GM21576 (cell line): ENCODE measurements at regions not wholly inside any gene's neighbourhood (a gene's known extent, or its start where the extent isn't known, plus 50 kb on each side); places are given as distances from the start of the nearest gene placed in this dataset.
A peak's percentile ranks its signal among the peaks of the same experiment; 100 is the strongest.

ENCODE experiments used
- ATAC-seq: cut with Tn5 transposase; IDR thresholded peaks from one replicate; pipeline ENCODE4 v1.9.1; 2021; ENCODE audit warnings: mild to moderate bottlenecking, moderate library complexity; ENCODE audit not compliant: unreplicated experiment

DNA sequence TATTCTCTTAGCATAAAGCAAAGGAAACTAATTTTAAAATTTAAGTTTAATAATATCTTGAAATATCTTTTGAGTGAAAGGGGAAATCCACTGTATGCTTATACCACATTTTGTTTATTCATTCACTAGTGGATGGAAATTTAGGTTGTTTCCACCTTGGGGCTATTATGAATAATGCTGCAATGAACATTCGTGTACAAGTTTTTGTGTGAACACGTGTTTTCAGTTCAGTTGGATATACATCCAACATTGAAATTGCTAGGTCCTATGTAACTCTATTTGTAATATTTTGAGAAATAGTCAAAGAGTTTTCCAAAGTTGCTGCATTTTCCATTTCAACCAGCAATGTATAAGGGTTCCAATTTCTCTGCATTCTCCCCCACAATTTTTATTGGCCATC, 83.7 kb upstream of the ETV6 start:
- ATAC-seq: no peak

DNA sequence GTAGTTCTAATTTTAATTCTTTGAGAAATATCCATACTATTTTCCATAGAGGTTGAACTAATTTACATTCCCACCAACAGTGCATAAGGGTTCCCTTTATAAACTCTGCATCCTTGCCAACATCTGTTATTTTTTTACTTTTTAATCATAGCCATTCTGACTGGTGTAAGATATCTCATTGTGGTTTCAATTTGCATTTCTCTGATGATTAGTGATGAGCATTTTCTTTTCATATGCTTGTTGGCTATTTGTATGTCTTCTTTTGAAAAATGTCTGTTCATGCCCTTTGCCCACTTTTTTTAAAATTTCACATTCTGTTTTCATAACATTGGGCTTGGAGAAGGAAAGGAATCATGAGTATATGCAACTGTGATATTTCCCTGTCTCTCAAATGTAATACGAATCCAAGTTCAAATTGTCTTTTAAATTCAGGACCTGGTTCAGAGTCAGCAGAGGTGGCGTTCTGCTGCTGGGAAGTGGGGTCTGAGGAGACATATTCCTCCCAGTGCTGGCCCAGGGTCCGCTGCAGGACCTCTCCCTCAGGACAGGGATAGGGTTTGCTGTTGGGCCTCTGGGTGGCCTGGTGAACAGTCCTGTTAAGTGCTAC, 81.2 kb upstream of the ETV6 start:
- peak; percentile 22 for ATAC-seq

DNA sequence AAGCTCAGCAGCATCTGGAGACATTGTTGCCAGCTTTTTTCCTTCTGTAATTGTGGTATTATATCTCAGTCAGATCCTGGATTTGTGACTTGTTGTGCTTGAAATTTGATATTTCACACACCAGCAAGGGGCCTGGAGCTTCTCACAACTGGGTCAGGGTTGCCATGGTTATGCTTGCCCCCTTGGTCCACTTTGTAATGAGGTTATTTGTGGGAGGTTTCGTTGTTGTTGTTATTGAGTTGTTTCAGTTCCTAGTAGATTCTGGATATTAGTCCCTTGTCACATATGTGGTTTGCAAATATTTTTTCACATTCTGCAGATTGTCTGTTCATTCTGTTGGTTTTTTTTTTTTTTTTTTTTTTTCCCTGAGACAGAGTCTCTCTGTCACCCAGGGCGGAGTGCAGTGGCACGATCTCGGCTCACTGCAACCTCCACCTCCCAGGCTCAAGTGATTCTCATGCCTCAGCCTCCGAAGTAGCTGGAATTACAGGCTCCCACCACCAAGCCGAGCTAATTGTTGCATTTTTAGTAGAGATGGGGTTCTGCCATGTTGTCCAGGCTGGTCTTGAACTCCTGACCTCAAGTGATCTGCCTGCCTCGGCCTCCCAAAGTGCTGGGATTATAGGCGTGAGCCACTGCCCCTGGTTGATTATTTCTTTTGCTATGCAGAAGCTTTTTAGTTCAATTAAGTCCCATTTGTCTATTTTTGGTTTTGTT, 80.6 kb upstream of the ETV6 start:
- peak; percentile 92 for ATAC-seq

DNA sequence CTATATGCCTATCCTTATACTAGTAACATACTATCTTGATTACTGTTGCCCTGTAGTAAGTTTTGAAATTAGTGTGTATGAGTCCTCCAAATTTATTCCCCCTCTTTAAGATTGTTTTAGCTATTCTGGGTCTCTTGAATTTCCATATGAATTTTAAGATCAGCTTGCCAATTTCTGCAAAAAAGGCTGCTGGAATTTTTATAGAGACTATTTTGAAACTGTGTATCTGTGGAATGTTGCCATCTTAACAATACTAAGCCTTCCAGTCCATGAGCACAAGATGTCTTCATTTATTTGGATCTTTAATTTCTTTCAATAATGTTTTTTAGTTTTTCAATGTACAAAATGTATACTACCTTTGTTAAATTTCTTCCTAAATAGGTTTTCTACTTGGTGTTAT, 79.8 kb upstream of the ETV6 start:
- no peak for ATAC-seq

DNA sequence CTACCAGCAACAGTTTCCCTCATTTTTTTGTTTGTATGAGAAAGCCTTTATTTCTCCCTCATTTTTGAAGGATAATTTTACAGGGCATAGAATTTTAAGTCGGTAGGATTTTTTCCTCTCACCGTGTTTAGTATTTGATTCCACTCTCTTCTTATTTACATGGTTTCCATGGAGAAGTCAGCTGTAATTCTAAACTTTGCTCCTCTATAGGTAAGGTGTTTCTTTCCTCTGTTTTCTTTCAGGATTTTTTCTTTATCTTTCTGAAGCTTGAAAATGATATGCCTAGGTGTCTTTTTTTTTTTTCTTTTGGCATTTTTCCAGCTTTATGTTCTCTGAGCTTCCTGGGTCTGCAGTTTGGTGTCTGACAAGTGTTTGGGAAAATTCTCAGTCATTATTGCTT, 75.6 kb upstream of the ETV6 start:
- ATAC-seq: no peak

DNA sequence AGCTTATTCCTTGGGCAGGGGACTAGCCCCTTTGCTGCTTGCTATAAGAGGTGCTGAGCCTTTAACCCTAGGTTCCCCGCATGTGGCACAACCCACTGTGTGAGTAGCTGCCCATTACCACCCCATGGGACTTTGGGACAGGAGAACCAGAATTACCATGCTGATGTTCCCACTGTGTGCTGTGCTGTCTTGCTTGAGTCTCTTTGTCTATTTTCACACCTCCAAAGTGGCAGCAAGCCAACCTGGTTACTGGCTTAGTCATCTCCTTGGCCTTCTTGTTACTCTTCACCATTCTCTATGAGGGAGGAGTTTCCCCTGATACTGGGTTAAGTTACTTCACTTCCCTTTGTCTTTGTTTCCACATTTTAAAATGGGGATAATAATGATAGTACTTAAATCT, 73.4 kb upstream of the ETV6 start:
- ATAC-seq: no peak

DNA sequence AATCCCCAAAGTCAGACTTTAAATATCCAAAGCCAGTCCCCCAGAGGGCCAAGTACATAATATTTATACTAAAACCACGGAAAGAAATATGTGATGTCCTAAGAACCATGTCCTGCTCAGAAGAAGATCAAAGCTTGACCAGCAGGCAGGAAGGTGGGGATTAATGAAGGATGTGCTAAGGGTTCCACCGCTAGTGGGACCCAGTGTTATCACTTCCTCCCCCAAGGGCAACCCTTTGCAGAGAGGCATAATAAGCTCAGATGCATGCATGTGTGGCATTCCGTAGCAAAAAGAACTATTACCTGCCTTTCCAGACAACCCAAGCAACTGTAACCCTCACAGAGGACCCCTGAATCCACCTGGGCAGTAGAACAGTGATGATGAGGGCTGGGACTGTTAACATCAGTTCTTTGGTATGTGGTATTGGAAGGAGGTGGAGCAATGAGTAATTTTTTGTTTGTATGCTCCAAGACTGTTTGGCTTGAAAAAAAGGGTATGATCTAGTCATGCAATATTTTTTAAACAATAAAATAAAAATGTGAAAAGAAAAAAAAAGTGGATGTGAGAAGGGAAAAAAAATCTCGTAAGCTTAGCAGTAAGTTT, 71.7 kb upstream of the ETV6 start:
- ATAC-seq: no peak

DNA sequence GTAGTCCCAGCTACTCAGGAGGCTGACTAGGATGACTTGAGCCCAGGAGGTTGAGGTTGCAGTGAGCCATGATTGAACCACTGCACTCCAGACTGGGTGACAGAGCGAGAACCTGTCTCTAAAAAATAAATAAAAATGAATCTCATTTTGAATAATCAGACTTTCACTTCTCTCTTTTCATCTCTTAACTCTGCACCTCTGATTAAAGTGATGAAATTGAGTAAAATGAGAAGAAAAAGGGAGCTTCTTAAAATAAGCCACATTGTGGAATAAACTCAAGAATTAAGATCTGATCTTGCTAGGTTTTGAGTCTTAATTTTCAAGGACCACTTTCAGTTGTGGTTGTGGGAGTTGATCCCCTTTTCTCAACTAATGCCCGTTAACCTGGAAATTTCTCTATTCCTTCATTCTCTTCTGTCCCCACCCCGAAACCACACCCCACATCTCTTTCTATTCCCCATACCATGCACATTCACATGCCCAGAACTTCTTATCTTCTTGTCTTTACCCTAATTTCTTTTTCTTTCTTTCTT, 70.9 kb upstream of the ETV6 start:
- peak; percentile 69 for ATAC-seq

DNA sequence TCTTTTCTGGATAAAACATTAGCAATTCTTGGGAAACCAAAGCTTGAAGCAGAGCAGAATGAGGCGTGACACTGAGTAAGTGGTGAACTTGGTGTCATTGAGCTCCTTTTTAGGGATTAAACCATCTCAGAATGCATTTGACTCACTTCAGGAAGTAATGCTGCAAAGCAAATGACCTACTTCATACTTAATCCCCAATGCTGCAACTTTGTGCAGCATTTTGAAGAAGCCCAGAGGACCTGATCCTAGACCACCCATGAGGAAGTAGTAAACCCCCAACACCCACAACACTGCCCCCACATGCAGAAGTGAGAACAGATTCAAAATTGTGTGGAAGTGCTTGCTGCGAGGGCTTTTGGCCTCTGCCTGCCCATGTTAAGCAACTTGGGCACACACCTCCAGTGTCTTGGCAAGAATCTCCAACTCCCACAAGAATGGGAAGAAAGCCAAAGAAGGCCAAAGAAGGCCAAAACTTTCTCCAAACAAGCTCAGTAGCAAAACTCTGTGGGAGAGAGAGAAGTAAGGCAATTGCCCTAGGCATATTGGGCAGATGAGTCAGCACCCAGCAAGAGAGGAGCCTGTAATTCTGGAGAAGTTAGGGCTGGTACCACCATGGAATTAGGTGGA, 69.2 kb upstream of the ETV6 start:
- ATAC-seq: no peak

DNA sequence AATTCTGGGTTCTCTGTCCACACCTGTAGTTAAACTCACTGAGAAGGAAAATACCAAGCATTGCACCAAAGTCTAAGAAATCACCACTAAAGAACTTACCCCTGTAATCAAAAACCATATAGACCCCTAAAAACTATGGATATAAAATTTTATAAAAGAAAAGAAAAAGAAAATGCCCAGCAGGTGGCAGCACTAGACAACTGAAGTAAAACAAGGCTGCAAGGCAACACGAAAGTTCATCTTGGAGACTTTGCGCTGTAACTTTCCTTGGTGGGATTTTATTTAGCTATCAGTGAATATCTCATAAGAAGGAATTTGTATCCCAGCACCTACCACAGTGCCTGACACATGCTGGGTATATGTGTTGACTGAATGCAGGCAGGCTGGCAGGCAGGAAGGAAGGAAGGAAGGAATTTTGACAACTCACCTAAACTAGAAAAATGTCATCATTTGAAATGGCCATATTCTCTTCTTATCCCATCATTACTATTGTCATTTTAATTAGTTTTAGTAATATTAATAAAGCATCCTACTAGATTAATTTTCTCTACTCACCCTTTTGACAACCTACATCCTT, 68.2 kb upstream of the ETV6 start:
- ATAC-seq: no peak

DNA sequence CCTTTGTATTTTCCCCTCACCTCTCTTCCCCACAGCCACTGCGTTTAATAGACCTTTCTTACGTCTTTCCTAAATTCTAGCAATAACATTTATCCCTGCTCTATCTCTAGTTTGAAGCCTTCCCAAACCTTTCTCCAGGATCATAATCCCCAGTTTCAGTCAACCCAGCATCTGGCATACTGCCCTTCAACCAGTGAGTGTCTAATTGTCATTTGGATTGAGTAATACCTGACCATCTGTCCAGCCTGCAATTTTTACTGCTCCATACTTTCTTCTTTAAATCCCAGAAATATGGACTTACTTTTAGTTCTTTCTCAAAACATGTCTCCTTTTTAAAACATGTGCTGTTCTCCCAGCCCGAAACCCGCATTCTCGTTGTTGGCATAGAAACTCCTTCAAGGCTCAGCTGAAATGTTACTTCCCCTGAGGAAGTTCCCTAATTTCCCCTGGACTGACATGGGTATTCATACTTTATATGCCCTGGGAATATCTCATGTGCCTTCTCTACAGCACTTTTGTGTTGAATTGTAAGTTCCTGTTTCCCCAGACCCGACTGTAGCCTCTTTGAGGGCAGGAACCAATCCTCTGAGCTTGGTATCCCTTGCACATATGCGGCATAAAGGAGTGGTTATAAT, 65.1 kb upstream of the ETV6 start:
- no peak for ATAC-seq

DNA sequence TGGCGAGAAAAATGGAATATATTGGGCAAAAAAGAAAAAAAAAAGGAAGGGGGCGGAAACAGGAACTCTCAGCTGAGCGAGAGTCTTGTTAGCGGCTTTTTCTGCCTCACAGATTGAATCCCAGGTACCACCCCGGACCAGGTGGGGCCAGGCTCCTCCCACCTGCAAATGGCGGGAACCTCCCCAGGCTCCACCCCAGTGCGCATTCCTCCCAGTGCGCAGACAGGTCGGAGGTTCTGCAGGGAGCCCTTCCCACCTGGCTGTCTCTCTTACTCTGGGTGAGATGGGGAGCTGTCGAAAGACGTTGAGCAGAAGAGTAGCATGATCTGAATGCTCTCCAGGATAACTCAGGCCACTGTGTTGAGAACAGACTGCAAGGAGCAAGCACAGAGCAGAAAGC, 57.0 kb upstream of the ETV6 start:
- no peak for ATAC-seq

DNA sequence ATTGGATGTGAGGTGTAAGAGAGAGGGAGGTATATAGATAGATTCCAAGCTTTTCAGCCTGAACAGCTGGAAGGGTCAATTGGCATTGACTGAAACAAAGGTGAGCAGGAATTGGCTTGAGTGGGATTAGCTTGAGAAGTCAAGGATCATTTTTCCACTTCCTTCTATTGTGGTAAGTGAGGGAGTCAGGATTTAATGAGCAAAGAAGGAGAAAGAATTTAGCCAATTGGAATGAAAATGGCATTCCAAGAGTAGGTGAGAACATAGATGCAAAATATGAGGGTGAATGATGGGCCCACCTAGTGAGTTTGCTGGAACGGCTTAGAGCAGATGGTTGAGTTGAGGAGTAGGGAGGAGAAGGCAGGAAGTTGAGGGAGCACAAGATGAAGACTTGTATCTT, 56.5 kb upstream of the ETV6 start:
- no peak for ATAC-seq

DNA sequence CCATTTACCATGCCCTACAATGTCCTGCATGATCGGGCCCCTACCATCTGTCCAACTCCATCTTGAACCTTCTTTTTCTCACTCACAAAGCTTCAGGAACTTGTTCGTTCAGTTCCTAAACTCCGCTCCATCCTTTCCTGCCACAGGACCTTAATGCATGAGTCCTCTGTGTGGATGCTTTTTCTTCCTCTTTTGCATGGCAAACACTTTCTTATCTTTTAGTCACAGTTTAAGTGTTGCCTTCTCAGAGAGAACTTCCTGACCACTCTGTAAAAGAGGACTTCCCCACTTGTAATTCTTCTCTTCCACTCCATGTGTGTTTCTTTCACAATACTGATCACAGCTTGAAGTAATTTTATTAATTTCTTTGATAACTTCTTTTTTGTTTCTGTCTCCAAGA, 54.4 kb upstream of the ETV6 start:
- no peak for ATAC-seq

DNA sequence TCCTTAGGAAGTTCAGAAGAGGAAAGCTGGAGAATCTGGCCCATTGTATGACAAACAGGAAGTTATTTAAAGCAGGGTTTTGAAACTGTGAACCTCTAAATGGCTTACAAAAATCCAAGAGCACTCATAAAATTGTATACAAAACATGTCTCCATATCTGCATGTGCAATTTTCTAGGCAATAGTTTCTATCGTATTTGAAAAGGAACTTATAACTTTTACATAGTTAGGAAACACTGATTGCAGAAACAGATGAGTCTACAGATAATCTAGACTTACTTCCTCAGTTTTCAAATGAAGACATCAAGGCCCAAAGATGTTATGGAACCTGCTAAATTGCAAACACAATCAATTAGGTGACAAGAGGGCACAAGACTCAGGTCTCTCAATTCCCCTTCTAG, 53.3 kb upstream of the ETV6 start:
- no peak for ATAC-seq

DNA sequence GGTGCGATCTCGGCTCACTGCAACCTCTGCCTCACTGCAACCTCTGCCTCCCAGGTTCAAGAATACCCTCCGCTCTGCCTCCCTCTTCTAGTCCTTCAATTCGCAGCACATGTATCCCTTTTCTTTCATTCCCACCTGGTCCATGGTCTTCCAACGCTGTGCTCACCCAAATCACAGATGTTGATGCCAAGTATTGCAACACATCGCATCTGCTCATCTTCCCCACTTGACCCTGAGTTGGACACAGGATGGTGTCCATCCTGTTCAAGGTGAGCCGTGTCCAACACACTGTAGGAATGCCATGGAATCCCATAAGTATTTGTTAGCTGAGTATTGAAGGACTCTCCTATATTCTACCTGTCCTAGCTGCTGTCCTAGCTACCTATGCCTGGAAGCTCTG, 50.6 kb upstream of the ETV6 start:
- ATAC-seq: no peak
